Lung (tissue), 11 donors: ENCODE measurements at regions not wholly inside any gene's neighbourhood (a gene's known extent, or its start where the extent isn't known, plus 50 kb on each side); places are given as distances from the start of the nearest gene placed in this dataset.

ENCODE experiments used
- ATAC-seq: fragments of 200-7000 bp; cut with Tn5 transposase; one replicate; pipeline ENCODE4 v1.9.1; 2020; ENCODE audit warnings: moderate number of reproducible peaks; ENCODE audit not compliant: insufficient read depth, low FRiP score
- DNase-seq, 3 donors: peaks; one replicate each; pipeline ENCODE4 v3.0.0-alpha.2; 2013 to 2017
- H3K27ac ChIP-seq, 2 donors: one replicate each; pipeline ENCODE4 v1.5.1; 2013; ENCODE audit warnings: mild to moderate bottlenecking in 2 of 2, moderate library complexity in 2 of 2, control low read depth in 1 of 2, inconsistent platforms in 1 of 2, low read depth in 1 of 2, low read length in 1 of 2
- H3K27me3 ChIP-seq, 3 donors: one replicate each; pipeline ENCODE4 v1.5.1; 2013; ENCODE audit warnings: low read length in 2 of 3; ENCODE audit not compliant: control insufficient read depth in 3 of 3, insufficient read depth in 3 of 3
- H3K36me3 ChIP-seq, 4 donors: one replicate each; pipeline ENCODE4 v1.5.1; 2013; ENCODE audit warnings: low read length in 4 of 4, mild to moderate bottlenecking in 1 of 4, moderate library complexity in 1 of 4; ENCODE audit not compliant: control insufficient read depth in 4 of 4, insufficient read depth in 4 of 4
- H3K4me1 ChIP-seq, 5 donors: one replicate each; pipeline ENCODE4 v1.5.1; 2013; ENCODE audit warnings: low read length in 5 of 5, mild to moderate bottlenecking in 2 of 5, moderate library complexity in 1 of 5; ENCODE audit not compliant: control insufficient read depth in 5 of 5, insufficient read depth in 5 of 5
- H3K4me3 ChIP-seq: one replicate; pipeline ENCODE4 v1.5.1; 2013; ENCODE audit warnings: mild to moderate bottlenecking, control low read depth, moderate library complexity
- H3K9ac ChIP-seq, 2 donors: one replicate each; pipeline ENCODE4 v1.5.1; 2013; ENCODE audit warnings: low read length in 2 of 2, control low read depth in 1 of 2; ENCODE audit not compliant: insufficient read depth in 1 of 2
- H3K9me3 ChIP-seq, 4 donors: one replicate each; pipeline ENCODE4 v1.5.1; 2013; ENCODE audit warnings: low read length in 3 of 4, mild to moderate bottlenecking in 1 of 4, moderate library complexity in 1 of 4; ENCODE audit not compliant: control insufficient read depth in 4 of 4, insufficient read depth in 3 of 4
- WGBS, 2 donors: extraction: QIAGEN DNeasy Blood & Tissue Kit; methylation state at CpG; one replicate each; pipeline ENCODE4 v1.1.7; 2013; 5-methylcytosine and 5-hydroxymethylcytosine counted together
- TF ChIP-seq, protein P1 (sequence below): IDR thresholded peaks from 2 replicates; pipeline ENCODE4 v1.5.1; 2012; ENCODE audit warnings: mild to moderate bottlenecking; ENCODE audit errors: control extremely low read depth, extremely low read depth
- donor health status: control.
- donor health status: control.
- donor health status: Bipolar disorder and iron deficiency.
- donor health status: healthy.
- donor health status: DM: yes; HTN: yes; CAD: no.

DNA sequence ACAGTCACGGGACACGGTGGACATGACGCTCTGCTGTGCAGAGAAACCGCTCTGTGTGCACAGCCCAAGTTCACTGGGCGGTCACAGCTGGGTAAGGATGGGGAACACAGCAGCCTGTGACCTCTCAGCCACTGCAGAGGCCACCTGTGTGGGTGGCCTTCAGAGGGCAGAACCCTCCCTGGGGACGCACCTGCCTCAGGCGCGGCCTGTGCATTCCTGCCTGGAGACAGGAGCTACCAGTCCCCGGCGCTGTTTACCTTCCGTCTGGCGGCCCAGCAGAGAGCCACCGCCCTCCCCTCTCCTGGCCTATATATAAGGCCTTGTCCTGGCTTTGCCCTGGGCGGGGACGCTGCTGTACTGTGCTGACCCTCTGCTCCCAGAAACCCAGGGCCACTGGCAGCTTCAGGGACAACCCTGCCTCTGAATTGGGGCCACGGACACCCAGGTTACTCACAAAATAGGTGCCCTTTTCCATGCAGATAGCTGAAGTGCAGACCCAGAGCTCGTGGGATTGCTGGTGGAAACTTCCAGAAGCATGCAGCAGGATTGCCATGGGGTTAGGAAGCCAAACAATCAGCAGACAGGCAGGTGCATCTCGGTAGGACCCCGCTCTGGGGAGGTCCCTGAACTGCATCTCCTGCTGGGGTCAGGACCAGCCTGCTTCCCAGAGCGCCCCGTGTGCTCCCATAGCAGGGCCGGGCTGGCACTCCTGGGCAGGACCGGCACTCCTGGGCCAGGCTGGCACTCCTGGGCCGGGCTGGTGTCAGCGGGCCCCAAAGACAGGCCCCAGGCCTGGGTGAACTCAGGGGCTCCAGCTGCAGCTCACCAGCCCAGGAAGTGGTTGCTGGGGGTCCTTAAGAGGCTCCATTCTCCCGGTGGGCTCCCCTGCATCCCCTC lies 83.6 kb downstream of the SIK1 start:
- no peaks in the 10 kb centered on the region for H3K36me3 ChIP-seq
- H3K9me3 ChIP-seq, result no peaks in the 10 kb centered on the region
- no peak overlapping the region for H3K9ac ChIP-seq
- peaks cover 0 to 67% (median 33%) of the 10 kb centered on the region in 5 donors for H3K4me1 ChIP-seq
- H3K27me3 ChIP-seq, result no peaks in the 10 kb centered on the region
- ATAC-seq (peak; percentile 48), DNase-seq (peak in 2 of 3 donors; percentile 64 to 69)
- 66 to 83% methylated on average over 25 to 26 of the region's 26 CpGs for WGBS, 2 donors
- peak overlapping the region in 1 of 2 donors; percentile 77 for H3K27ac ChIP-seq
- no peak overlapping the region for H3K4me3 ChIP-seq
- TF ChIP-seq, protein P1, sequence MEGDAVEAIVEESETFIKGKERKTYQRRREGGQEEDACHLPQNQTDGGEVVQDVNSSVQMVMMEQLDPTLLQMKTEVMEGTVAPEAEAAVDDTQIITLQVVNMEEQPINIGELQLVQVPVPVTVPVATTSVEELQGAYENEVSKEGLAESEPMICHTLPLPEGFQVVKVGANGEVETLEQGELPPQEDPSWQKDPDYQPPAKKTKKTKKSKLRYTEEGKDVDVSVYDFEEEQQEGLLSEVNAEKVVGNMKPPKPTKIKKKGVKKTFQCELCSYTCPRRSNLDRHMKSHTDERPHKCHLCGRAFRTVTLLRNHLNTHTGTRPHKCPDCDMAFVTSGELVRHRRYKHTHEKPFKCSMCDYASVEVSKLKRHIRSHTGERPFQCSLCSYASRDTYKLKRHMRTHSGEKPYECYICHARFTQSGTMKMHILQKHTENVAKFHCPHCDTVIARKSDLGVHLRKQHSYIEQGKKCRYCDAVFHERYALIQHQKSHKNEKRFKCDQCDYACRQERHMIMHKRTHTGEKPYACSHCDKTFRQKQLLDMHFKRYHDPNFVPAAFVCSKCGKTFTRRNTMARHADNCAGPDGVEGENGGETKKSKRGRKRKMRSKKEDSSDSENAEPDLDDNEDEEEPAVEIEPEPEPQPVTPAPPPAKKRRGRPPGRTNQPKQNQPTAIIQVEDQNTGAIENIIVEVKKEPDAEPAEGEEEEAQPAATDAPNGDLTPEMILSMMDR, result no peak

DNA sequence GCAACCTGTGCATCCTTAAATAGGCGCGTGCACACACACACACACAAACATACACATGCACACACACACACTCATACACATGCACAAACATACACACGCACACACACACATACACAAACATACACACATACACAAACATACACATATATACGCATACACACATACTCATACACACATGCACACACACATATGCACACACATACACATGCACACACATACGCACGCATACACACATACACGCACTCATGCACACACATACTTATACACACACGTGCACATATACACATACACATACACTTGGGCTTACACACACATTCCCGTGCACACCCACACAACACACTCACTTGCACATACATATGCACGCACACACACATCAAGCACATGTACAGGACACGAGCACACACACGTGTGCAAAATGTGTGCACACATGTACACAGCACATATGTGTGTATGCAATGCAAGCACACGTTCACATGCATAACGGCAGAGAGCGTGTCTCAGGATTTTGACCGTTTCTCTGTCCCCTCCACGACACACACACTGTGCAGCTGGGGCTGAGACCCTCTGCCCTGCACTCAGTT lies 84.5 kb downstream of the SIK1 start:
- Histone ChIP-seq H3K36me3 (no peaks in the 10 kb centered on the region), H3K27ac (peak overlapping the region in 1 of 2 donors; percentile 54), H3K27me3 (no peaks in the 10 kb centered on the region), H3K9me3 (no peaks in the 10 kb centered on the region), H3K9ac (no peak overlapping the region), H3K4me1 (peaks cover 0 to 58% (median 29%) of the 10 kb centered on the region in 5 donors), H3K4me3 (no peak overlapping the region)
- DNase-seq (no peak), ATAC-seq (no peak)
- 89% methylated on average over 17 of the region's 17 CpGs for WGBS, 2 donors
- TF ChIP-seq, protein P1, result no peak

DNA sequence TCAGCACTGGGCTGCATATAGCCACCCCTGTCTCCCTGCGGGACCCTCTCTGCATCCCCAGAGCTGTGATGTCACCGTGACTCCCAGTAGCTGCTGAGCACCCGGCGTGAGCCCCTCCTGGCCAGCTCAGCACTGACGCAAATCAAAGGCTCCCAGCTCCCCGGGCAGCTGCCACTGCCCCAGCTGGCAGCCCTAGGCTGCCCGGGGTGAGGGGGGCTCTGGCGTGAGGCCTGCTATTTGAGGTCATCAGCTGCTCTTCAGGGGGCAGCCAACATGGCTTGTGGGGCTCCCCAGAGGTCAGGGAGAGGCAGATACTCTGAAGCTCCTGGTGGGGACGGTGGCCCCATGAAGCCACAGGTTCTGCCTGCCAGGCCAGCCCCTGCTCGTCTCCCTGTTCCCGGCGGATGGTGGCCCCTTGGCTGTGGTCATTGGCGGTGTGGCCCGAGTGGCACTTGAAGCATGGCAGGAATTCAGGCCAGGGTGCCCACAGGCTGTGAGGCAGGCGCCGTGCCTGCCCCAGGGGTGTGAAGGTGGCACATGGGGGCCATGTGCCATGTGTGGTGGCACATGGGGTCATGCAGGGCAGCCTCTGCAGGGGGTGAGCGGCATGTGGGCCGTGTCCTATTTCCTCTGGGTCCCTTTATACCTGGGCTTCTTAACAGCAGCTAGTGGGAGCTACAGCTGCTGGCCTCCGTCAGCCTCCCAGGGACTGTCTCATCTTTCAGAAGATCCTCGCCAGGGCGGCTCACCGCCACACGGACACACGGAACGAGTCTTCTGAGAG lies 85.4 kb downstream of the SIK1 start:
- WGBS, 2 donors, result 81 to 85% methylated on average over 24 to 25 of the region's 25 CpGs
- H3K9ac ChIP-seq, result no peak overlapping the region

More for the DNA sequence above, 85.4 kb downstream of the SIK1 start:
- no peaks in the 10 kb centered on the region for H3K9me3 ChIP-seq
- no peak overlapping the region for H3K4me3 ChIP-seq
- DNase-seq, result no peak
- no peaks in the 10 kb centered on the region for H3K36me3 ChIP-seq
- H3K27me3 ChIP-seq, result no peaks in the 10 kb centered on the region
- H3K27ac ChIP-seq, result peak overlapping the region in 1 of 2 donors; percentile 17
- TF ChIP-seq, protein P1, result no peak
- H3K4me1 ChIP-seq, result peaks cover 0 to 56% (median 25%) of the 10 kb centered on the region in 5 donors
- ATAC-seq, result no peak
